WI38 (cell line): ENCODE measurements at regions not wholly inside any gene's neighbourhood (a gene's known extent, or its start where the extent isn't known, plus 50 kb on each side); places are given as distances from the start of the nearest gene placed in this dataset.

Experiments used
- H3K4me3 ChIP-seq: 2 replicates; pipeline ENCODE4 v1.5.1; 2011; ENCODE audit warnings: low read depth, mild to moderate bottlenecking, control low read depth, low read length
- TF ChIP-seq, protein P1 (sequence below): IDR thresholded peaks from 2 replicates; pipeline ENCODE4 v1.5.1; 2012; ENCODE audit warnings: low read depth, mild to moderate bottlenecking, control low read depth, low read length

DNA sequence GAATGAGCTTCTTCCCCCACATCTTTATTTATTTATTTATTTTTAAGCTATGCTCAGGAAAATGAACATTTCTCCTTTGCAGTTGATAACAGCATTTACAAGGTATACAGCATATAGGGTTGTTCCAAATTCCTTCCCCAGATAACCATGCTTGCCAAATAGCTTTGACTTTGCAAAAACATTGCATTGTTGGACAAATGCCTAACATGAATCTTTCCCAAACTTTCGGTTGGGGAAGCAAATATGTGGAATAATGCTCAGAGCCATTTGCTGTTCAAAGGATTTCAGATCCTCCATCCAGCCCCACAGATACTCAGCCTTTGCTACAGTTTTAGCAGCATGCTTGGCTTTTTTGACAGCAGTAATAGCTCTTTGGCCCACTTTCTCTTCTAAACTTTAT lies 127.2 kb upstream of the AGA start:
- H3K4me3 ChIP-seq = no peak overlapping the region
- TF ChIP-seq, protein P1, sequence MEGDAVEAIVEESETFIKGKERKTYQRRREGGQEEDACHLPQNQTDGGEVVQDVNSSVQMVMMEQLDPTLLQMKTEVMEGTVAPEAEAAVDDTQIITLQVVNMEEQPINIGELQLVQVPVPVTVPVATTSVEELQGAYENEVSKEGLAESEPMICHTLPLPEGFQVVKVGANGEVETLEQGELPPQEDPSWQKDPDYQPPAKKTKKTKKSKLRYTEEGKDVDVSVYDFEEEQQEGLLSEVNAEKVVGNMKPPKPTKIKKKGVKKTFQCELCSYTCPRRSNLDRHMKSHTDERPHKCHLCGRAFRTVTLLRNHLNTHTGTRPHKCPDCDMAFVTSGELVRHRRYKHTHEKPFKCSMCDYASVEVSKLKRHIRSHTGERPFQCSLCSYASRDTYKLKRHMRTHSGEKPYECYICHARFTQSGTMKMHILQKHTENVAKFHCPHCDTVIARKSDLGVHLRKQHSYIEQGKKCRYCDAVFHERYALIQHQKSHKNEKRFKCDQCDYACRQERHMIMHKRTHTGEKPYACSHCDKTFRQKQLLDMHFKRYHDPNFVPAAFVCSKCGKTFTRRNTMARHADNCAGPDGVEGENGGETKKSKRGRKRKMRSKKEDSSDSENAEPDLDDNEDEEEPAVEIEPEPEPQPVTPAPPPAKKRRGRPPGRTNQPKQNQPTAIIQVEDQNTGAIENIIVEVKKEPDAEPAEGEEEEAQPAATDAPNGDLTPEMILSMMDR = no peak

- TF ChIP-seq, protein P1 = no peak
Observed at GRCh38 chr4:177573507-177573906, 131.3 kb upstream of the AGA start.

GRCh38 chr4:177574446-177574845 lies 132.2 kb upstream of the AGA start:
- TF ChIP-seq, protein P1 = no peak

More at GRCh38 chr4:177573507-177573906, 131.3 kb upstream of the AGA start:
- H3K4me3 ChIP-seq = no peak overlapping the region

GRCh38 chr4:177579649-177580048 lies 137.4 kb upstream of the AGA start:
- TF ChIP-seq, protein P1 = no peak
- H3K4me3 ChIP-seq = no peak overlapping the region

More at GRCh38 chr4:177574446-177574845, 132.2 kb upstream of the AGA start:
- no peak overlapping the region for H3K4me3 ChIP-seq

- H3K4me3 ChIP-seq = no peak overlapping the region
- TF ChIP-seq, protein P1 = no peak
Observed at GRCh38 chr4:177582992-177583391, 140.8 kb upstream of the AGA start.

- TF ChIP-seq, protein P1 = no peak
- H3K4me3 ChIP-seq = no peak overlapping the region
Observed at GRCh38 chr4:177587989-177588388, 145.8 kb upstream of the AGA start.

GRCh38 chr4:177595386-177595785 lies 153.1 kb upstream of the AGA start:
- H3K4me3 ChIP-seq = no peak overlapping the region
- TF ChIP-seq, protein P1 = no peak
